HepG2 (cell line): ENCODE measurements at regions not wholly inside any gene's neighbourhood (a gene's known extent, or its start where the extent isn't known, plus 50 kb on each side); places are given as distances from the start of the nearest gene placed in this dataset.

Experiments used
- STAT6 ChIP-seq: sonication (generic); formaldehyde crosslinking; IDR thresholded peaks from 2 replicates; pipeline ENCODE4 v1.4.0; 2020; ENCODE audit warnings: missing genetic modification reagents, mild to moderate bottlenecking, borderline replicate concordance
- TEAD3 ChIP-seq: optimal IDR thresholded peaks from 2 replicates; pipeline ENCODE3; 2016; ENCODE audit warnings: borderline replicate concordance
- ZBTB1 ChIP-seq: sonication (generic); formaldehyde crosslinking; IDR thresholded peaks from 2 replicates; pipeline ENCODE4 v1.4.0; 2020; ENCODE audit warnings: missing genetic modification reagents, borderline replicate concordance
- TF ChIP-seq, protein P1 (sequence below): sonication (generic); formaldehyde crosslinking; IDR thresholded peaks from 2 replicates; pipeline ENCODE4 v1.5.0; 2020; ENCODE audit warnings: mild to moderate bottlenecking, missing genetic modification reagents, moderate library complexity

- TF ChIP-seq ZBTB1 (CRISPR knock-in tag) (no peak), TEAD3 (CRISPR knock-in tag) (no peak), STAT6 (CRISPR knock-in tag) (no peak)
- TF ChIP-seq, protein P1, sequence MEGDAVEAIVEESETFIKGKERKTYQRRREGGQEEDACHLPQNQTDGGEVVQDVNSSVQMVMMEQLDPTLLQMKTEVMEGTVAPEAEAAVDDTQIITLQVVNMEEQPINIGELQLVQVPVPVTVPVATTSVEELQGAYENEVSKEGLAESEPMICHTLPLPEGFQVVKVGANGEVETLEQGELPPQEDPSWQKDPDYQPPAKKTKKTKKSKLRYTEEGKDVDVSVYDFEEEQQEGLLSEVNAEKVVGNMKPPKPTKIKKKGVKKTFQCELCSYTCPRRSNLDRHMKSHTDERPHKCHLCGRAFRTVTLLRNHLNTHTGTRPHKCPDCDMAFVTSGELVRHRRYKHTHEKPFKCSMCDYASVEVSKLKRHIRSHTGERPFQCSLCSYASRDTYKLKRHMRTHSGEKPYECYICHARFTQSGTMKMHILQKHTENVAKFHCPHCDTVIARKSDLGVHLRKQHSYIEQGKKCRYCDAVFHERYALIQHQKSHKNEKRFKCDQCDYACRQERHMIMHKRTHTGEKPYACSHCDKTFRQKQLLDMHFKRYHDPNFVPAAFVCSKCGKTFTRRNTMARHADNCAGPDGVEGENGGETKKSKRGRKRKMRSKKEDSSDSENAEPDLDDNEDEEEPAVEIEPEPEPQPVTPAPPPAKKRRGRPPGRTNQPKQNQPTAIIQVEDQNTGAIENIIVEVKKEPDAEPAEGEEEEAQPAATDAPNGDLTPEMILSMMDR (CRISPR knock-in tag) = no peak
Measured at GRCh38 chr1:98102345-98103030, 181.7 kb upstream of the DPYD start.
